ENCODE measurements at regions not wholly inside any gene's neighbourhood (a gene's known extent, or its start where the extent isn't known, plus 50 kb on each side); places are given as distances from the start of the nearest gene placed in this dataset.

GRCh38 chr9:36748322-36748899 lies 175.7 kb downstream of the MELK start:
- Histone ChIP-seq H2BK12ac (ENCODE audit: low read length) (no peak overlapping the region), H2BK5ac (ENCODE audit: low read length) (no peak overlapping the region), H3K14ac (ENCODE audit: low read length) (no peak overlapping the region), H3K79me1 (ENCODE audit: low read depth, low read length) (no peaks in the 10 kb centered on the region), H3K27ac (replicated peaks; ENCODE audit: low read length) (no peak overlapping the region), H2AK5ac (ENCODE audit: low read depth, low read length) (no peak overlapping the region), H3K4me1 (ENCODE audit: control insufficient read depth in 2 of 2, insufficient read depth in 1 of 2, low read depth in 1 of 2, low read length in 2 of 2) (no peaks in the 10 kb centered on the region), H3K27me3 (ENCODE audit: control insufficient read depth in 3 of 3, insufficient read depth in 3 of 3, low read depth in 1 of 3, low read length in 3 of 3) (peaks cover 0 to 62% (median 0%) of the 10 kb centered on the region in 3 experiments), H3K36me3 (replicated peaks in 1 of 2; ENCODE audit: control insufficient read depth in 2 of 2, insufficient read depth in 2 of 2, low read length in 2 of 2) (no peaks in the 10 kb centered on the region), H3K4ac (ENCODE audit: low read length) (no peak overlapping the region), H2AFZ (ENCODE audit: low read length) (no peak overlapping the region), H3K4me2 (ENCODE audit: insufficient read depth, low read length, poor library complexity, severe bottlenecking) (no peak overlapping the region), H3K4me3 (ENCODE audit: low read length in 2 of 2) (no peak overlapping the region), H3K18ac (ENCODE audit: low read length) (no peak overlapping the region), H2BK120ac (ENCODE audit: low read depth, low read length) (no peak overlapping the region), H4K91ac (ENCODE audit: low read depth, low read length, poor library complexity) (no peak overlapping the region), H2BK15ac (ENCODE audit: low read length) (no peak overlapping the region), H4K8ac (ENCODE audit: low read depth, low read length) (no peak overlapping the region), H3K9me3 (replicated peaks in 1 of 2; ENCODE audit: control insufficient read depth in 2 of 2, insufficient read depth in 1 of 2, low read depth in 1 of 2, low read length in 2 of 2) (no peaks in the 10 kb centered on the region), H3K9ac (ENCODE audit: low read depth, low read length, poor library complexity) (no peak overlapping the region), H3K23ac (ENCODE audit: low read depth, low read length, poor library complexity) (no peak overlapping the region)
- WGBS, 2 donors (ENCODE audit: extremely low coverage in 2 of 2, insufficient read length in 2 of 2, insufficient replicate concordance in 1 of 2): no CpG with 5 or more reads among the region's 13 CpGs
- DNase-seq (ENCODE audit: low spot score): peak; percentile 65

DNA sequence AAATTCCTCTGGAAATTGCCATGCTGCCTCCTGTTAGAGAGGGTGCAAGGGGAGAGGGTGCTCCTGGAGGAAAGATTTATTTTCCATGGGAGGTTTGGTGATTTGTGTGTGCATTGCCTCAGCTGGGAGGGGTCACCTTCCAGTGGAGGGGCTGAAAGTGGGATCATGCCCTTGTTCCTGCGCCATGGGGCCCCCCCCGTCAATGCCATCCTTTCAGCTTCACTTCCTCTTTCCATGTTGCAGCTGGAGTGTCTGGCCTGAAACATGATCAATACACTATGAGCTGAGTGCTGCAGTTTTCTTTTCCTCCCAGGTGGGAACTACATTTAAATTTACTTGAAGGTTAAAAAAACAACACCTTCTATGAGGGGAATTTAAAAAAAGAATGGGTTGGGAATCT lies 176.8 kb downstream of the MELK start:
- Histone ChIP-seq H3K36me3 (replicated peaks in 1 of 2; ENCODE audit: control insufficient read depth in 2 of 2, insufficient read depth in 2 of 2, low read length in 2 of 2) (no peaks in the 10 kb centered on the region), H4K91ac (ENCODE audit: low read depth, low read length, poor library complexity) (no peak overlapping the region), H3K27me3 (ENCODE audit: control insufficient read depth in 3 of 3, insufficient read depth in 3 of 3, low read depth in 1 of 3, low read length in 3 of 3) (peaks cover 0 to 64% (median 0%) of the 10 kb centered on the region in 3 experiments), H4K8ac (ENCODE audit: low read depth, low read length) (no peak overlapping the region), H3K9ac (ENCODE audit: low read depth, low read length, poor library complexity) (no peak overlapping the region), H3K18ac (ENCODE audit: low read length) (no peak overlapping the region), H3K79me1 (ENCODE audit: low read depth, low read length) (no peaks in the 10 kb centered on the region), H2BK12ac (ENCODE audit: low read length) (no peak overlapping the region), H3K4me1 (ENCODE audit: control insufficient read depth in 2 of 2, insufficient read depth in 1 of 2, low read depth in 1 of 2, low read length in 2 of 2) (no peaks in the 10 kb centered on the region), H3K14ac (ENCODE audit: low read length) (no peak overlapping the region), H3K23ac (ENCODE audit: low read depth, low read length, poor library complexity) (no peak overlapping the region), H3K4me3 (ENCODE audit: low read length in 2 of 2) (no peak overlapping the region), H2BK5ac (ENCODE audit: low read length) (no peak overlapping the region), H3K9me3 (replicated peaks in 1 of 2; ENCODE audit: control insufficient read depth in 2 of 2, insufficient read depth in 1 of 2, low read depth in 1 of 2, low read length in 2 of 2) (no peaks in the 10 kb centered on the region), H2BK15ac (ENCODE audit: low read length) (no peak overlapping the region), H2AFZ (ENCODE audit: low read length) (no peak overlapping the region), H3K4me2 (ENCODE audit: insufficient read depth, low read length, poor library complexity, severe bottlenecking) (no peak overlapping the region), H2AK5ac (ENCODE audit: low read depth, low read length) (no peak overlapping the region), H3K27ac (replicated peaks; ENCODE audit: low read length) (no peak overlapping the region), H3K4ac (ENCODE audit: low read length) (no peak overlapping the region), H2BK120ac (ENCODE audit: low read depth, low read length) (no peak overlapping the region)
- DNase-seq (ENCODE audit: low spot score): no peak
- no CpG with 5 or more reads among the region's 2 CpGs for WGBS, 2 donors (ENCODE audit: extremely low coverage in 2 of 2, insufficient read length in 2 of 2, insufficient replicate concordance in 1 of 2)

GRCh38 chr9:36750630-36751029 lies 177.9 kb downstream of the MELK start:
- H3K4me2 ChIP-seq (ENCODE audit: insufficient read depth, low read length, poor library complexity, severe bottlenecking): no peak overlapping the region
- H3K9ac ChIP-seq (ENCODE audit: low read depth, low read length, poor library complexity): no peak overlapping the region
- no peak overlapping the region for H2BK5ac ChIP-seq (ENCODE audit: low read length)
- H3K27ac ChIP-seq (replicated peaks; ENCODE audit: low read length): no peak overlapping the region
- H2AFZ ChIP-seq (ENCODE audit: low read length): no peak overlapping the region
- no peaks in the 10 kb centered on the region for H3K9me3 ChIP-seq (replicated peaks in 1 of 2; ENCODE audit: control insufficient read depth in 2 of 2, insufficient read depth in 1 of 2, low read depth in 1 of 2, low read length in 2 of 2)
- no peak overlapping the region for H2AK5ac ChIP-seq (ENCODE audit: low read depth, low read length)
- H3K4ac ChIP-seq (ENCODE audit: low read length): no peak overlapping the region
- no peaks in the 10 kb centered on the region for H3K36me3 ChIP-seq (replicated peaks in 1 of 2; ENCODE audit: control insufficient read depth in 2 of 2, insufficient read depth in 2 of 2, low read length in 2 of 2)
- H2BK15ac ChIP-seq (ENCODE audit: low read length): no peak overlapping the region
- no peak overlapping the region for H4K8ac ChIP-seq (ENCODE audit: low read depth, low read length)
- H2BK120ac ChIP-seq (ENCODE audit: low read depth, low read length): no peak overlapping the region
- H3K18ac ChIP-seq (ENCODE audit: low read length): no peak overlapping the region
- H3K79me1 ChIP-seq (ENCODE audit: low read depth, low read length): no peaks in the 10 kb centered on the region
- H3K4me3 ChIP-seq (ENCODE audit: low read length in 2 of 2): no peak overlapping the region
- H2BK12ac ChIP-seq (ENCODE audit: low read length): no peak overlapping the region
- H3K4me1 ChIP-seq (ENCODE audit: control insufficient read depth in 2 of 2, insufficient read depth in 1 of 2, low read depth in 1 of 2, low read length in 2 of 2): no peaks in the 10 kb centered on the region
- DNase-seq (ENCODE audit: low spot score): no peak
- peaks cover 0 to 65% (median 0%) of the 10 kb centered on the region in 3 experiments for H3K27me3 ChIP-seq (ENCODE audit: control insufficient read depth in 3 of 3, insufficient read depth in 3 of 3, low read depth in 1 of 3, low read length in 3 of 3)
- no peak overlapping the region for H3K14ac ChIP-seq (ENCODE audit: low read length)
- H4K91ac ChIP-seq (ENCODE audit: low read depth, low read length, poor library complexity): no peak overlapping the region
- no peak overlapping the region for H3K23ac ChIP-seq (ENCODE audit: low read depth, low read length, poor library complexity)
- no CpG with 5 or more reads among the region's 3 CpGs for WGBS, 2 donors (ENCODE audit: extremely low coverage in 2 of 2, insufficient read length in 2 of 2, insufficient replicate concordance in 1 of 2)

DNA sequence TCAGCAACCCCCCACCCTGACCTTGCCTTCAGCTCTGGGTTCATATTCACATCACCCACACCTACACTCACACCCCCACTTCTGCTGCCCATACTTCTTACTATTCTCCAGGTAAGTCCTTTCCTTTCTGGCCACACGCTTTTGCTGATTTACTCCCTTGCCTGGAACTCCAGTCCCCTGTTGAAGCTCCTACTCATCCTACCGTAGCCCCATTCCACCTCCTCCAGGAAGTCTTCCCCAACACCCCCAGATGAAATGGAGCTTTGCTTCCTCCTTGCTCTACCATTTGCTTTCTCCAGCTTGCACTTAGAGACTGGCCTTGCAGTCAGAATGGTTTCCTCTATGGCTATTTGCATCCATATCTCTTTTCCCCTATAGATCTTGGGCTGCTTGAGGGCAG lies 182.3 kb downstream of the MELK start:
- Histone ChIP-seq H3K4me2 (ENCODE audit: insufficient read depth, low read length, poor library complexity, severe bottlenecking) (no peak overlapping the region), H3K36me3 (replicated peaks in 1 of 2; ENCODE audit: control insufficient read depth in 2 of 2, insufficient read depth in 2 of 2, low read length in 2 of 2) (no peaks in the 10 kb centered on the region), H2AFZ (ENCODE audit: low read length) (no peak overlapping the region), H3K4ac (ENCODE audit: low read length) (no peak overlapping the region), H3K4me3 (ENCODE audit: low read length in 2 of 2) (no peak overlapping the region), H3K9me3 (replicated peaks in 1 of 2; ENCODE audit: control insufficient read depth in 2 of 2, insufficient read depth in 1 of 2, low read depth in 1 of 2, low read length in 2 of 2) (no peaks in the 10 kb centered on the region), H2BK120ac (ENCODE audit: low read depth, low read length) (no peak overlapping the region), H3K27ac (replicated peaks; ENCODE audit: low read length) (no peak overlapping the region), H3K18ac (ENCODE audit: low read length) (no peak overlapping the region), H2BK15ac (ENCODE audit: low read length) (no peak overlapping the region), H4K91ac (ENCODE audit: low read depth, low read length, poor library complexity) (no peak overlapping the region), H3K4me1 (ENCODE audit: control insufficient read depth in 2 of 2, insufficient read depth in 1 of 2, low read depth in 1 of 2, low read length in 2 of 2) (no peaks in the 10 kb centered on the region), H3K23ac (ENCODE audit: low read depth, low read length, poor library complexity) (no peak overlapping the region), H4K8ac (ENCODE audit: low read depth, low read length) (no peak overlapping the region), H3K14ac (ENCODE audit: low read length) (no peak overlapping the region), H2BK12ac (ENCODE audit: low read length) (no peak overlapping the region), H3K9ac (ENCODE audit: low read depth, low read length, poor library complexity) (no peak overlapping the region), H3K27me3 (ENCODE audit: control insufficient read depth in 3 of 3, insufficient read depth in 3 of 3, low read depth in 1 of 3, low read length in 3 of 3) (peaks cover 0 to 74% (median 0%) of the 10 kb centered on the region in 3 experiments), H2AK5ac (ENCODE audit: low read depth, low read length) (no peak overlapping the region), H3K79me1 (ENCODE audit: low read depth, low read length) (no peaks in the 10 kb centered on the region), H2BK5ac (ENCODE audit: low read length) (no peak overlapping the region)
- no CpG with 5 or more reads among the region's 2 CpGs for WGBS, 2 donors (ENCODE audit: extremely low coverage in 2 of 2, insufficient read length in 2 of 2, insufficient replicate concordance in 1 of 2)
- no peak for DNase-seq (ENCODE audit: low spot score)
